COR-L47 (cell line): ENCODE measurements at regions not wholly inside any gene's neighbourhood (a gene's known extent, or its start where the extent isn't known, plus 50 kb on each side); places are given as distances from the start of the nearest gene placed in this dataset.
"Not testable (repeated sequence)": the region's sequence is repeated elsewhere in the genome, so short reads cannot be mapped to it uniquely, and the experiment has no call there.

ENCODE experiments used
- DNase-seq: peaks from one replicate; lab custom pipeline; 2025; lab: John Stamatoyannopoulos, UW

DNA sequence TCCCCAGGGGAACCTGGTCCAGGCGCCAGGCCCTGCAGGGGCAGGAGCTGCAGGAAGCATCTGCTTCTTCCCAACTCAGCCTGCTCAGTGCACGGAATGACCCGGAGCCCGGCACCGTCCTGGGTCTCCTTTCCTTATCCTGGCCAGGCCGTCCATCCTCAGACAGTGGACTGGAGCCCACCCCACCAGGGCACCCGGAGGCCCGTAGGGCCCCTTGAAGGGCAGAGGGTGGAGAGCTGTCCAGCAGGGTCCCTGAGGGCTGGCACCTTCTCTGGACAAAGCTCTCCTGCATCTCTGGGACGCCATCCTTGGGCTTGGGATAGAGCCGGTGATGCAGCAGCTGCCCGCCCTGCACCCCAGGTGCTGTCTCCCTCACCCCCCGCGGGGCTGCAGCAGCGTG, 207.9 kb downstream of the TMEM121 start:
- DNase-seq, result not testable (repeated sequence)

DNA sequence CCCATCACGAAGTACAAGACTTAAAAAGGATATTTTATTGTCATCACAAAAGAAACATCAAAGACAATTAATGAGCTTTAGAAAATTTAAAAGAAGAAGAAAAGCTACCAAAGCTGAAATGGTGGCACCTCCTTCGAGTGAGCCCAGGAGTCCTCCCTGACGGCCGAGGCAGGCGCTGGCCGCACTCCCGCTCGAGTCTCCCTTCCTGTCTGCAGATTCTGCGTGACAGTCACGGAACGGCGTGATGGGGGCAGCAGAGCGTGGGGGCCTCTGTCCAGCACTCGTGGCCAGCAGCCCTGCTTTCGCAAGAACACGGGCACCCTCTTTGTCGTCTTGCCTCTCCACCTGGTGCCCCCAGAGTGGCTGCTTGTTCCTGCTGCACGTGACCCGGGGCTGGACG, 209.9 kb downstream of the TMEM121 start:
- DNase-seq, result not testable (repeated sequence)

DNA sequence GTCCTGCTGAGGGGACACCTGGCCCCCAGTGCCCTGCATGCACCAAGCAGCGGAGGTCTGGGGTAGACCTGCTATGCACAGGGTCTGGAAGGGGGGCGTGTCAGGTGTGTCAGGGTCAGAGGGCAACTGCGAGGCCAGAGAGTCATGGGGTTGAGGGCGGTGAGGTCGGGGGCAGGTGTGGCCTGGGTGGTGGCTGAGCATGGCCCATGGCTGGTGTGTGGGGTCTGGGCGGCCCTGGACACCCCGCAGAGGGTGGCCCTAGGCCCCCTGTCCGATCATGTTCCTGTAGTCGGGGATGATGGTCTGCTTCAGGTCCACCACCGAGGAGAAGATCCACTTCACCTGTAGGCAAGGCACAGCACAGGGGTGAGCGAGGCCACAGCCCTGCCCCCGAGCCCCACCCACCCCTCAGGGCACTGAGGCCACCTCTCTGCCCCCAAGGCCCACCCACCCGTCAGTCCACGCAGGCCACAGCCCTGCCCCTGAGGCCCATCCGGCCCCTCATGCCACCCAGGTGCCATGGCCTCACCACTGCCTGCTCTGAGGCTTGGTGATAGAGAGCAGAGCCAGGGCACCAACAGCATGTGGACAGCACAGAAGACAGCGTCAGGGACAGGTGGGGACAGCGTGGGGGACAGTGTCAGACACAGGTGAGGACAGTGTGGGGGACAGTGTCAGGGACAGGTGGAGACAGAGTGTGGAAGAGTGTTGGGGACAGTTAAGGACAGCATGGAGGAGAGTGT, 211.3 kb downstream of the TMEM121 start:
- DNase-seq, result no peak

DNA sequence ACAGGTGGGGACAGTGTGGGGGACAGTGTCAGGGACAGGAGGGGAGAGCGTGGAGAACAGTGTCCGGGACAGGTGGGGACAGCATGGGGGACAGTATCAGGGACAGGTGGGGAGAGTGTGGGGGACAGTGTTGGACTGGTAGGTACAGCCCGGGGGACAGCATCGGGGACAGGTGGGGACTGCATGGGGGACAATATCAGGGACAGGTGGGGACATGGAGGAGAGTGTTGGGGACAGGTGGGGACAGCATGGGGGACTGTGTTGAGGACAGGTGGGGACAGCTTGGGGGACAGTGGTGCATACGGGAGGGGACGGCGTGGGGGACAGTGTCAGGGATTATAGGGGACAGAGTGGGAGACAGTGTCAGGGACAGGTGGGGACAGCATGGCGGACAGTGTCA, 212.3 kb downstream of the TMEM121 start:
- no peak for DNase-seq

DNA sequence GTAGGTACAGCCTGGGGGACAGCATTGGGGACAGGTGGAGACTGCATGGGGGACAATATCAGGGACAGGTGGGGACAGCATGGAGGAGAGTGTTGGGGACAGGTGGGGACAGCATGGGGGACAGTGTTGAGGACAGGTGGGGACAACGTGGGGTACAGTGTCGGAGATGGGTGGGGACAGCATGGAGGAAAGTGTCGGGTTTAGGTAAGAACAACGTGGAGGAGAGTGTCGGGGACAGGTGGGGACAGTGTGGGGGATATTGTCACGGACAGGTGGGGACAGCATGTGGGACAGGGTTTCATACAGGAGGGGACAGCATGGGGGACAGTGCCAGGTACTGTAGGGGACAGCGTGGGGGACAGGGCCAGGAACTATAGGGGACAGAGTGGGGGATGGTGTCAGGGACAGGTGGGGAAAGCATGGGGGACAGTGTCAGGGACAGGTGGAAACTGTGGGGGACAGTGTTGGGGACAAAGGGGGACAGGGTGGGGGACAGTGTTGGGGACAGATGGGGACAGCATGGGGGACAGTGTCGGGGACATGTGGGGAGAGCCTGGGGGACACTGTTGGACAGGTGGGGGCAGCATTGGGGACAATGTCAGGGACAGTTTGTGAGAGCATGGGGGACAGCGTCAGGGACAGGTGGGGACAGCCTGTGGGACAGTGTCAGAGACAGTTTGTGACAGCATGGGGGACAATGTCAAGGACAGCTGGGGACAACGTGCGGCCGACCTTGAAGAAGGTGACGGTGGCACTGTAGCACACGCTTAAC, 213.1 kb downstream of the TMEM121 start:
- DNase-seq, result no peak

DNA sequence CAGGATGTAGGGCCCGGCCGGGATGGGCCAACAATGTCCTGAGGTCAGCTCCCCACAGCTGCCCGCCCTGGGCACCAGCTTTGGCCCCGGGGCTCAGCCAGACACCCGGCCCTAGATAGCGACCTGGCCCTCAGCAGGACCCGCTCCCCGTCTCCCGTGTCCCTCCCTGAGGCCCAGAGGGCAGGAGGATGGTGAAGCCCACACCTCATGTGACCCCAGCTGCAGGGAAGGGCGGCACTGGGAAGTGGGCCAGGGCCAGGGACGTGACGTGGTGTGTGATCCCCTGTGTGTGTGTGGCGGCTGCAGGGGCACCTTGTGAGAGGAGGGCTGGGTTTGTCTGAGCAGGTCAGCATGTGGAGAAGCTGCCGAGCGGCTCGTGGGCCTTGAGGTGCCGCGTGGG, 213.9 kb downstream of the TMEM121 start:
- DNase-seq, result not testable (repeated sequence)

DNA sequence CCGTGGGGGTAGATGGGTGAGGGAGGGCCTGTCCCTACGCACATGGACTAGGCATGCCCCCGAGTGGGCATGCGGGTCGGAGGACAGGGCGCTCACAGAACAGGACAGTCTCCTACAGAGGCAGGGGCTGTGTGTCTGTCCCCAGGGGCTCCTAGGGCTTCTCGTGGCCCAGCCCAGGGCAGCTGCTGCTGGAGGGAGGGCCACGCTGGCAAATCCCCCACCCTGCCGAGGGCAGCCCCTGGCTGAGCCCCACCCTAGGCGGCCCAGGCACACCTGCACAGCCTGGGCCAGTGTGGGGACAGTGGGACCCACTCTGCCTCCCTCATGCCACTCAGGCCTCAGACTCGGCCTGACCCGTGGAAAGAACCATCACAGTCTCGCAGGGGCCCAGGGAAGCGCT, 214.6 kb downstream of the TMEM121 start:
- not testable (repeated sequence) for DNase-seq

DNA sequence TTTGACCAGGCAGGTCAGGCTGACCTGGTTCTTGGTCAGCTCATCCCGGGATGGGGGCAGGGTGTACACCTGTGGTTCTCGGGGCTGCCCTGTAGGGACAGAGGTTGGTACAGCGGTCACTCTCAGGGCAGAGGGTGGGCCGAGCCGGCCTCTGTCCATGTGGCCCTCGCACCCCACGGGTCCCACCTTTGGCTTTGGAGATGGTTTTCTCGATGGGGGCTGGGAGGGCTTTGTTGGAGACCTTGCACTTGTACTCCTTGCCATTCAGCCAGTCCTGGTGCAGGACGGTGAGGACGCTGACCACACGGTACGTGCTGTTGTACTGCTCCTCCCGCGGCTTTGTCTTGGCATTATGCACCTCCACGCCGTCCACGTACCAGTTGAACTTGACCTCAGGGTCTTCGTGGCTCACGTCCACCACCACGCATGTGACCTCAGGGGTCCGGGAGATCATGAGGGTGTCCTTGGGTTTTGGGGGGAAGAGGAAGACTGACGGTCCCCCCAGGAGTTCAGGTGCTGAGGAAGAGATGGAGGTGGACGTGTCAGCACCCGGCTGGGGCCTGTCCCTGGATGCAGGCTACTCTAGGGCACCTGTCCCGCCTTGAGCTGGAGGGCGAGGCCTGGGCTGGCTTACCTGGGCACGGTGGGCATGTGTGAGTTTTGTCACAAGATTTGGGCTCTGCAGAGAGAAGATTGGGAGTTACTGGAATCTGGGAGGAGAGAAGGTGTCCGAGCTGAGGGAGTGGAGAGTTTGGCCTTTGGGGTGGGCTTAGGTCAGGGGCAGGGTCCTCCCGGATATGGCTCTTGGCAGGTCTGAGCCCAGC, 215.5 kb downstream of the TMEM121 start:
- DNase-seq, result not testable (repeated sequence)

DNA sequence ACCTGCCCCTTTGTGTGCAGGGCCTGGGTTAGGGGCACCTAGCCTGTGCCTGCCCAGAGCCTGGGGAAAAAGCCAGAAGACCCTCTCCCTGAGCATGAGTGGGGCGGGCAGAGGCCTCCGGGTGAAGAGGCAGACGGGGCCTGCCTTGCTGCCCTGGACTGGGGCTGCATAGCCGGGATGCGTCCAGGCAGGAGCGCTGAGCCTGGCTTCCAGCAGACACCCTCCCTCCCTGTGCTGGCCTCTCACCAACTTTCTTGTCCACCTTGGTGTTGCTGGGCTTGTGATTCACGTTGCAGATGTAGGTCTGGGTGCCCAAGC, 216.1 kb downstream of the TMEM121 start:
- no peak for DNase-seq

DNA sequence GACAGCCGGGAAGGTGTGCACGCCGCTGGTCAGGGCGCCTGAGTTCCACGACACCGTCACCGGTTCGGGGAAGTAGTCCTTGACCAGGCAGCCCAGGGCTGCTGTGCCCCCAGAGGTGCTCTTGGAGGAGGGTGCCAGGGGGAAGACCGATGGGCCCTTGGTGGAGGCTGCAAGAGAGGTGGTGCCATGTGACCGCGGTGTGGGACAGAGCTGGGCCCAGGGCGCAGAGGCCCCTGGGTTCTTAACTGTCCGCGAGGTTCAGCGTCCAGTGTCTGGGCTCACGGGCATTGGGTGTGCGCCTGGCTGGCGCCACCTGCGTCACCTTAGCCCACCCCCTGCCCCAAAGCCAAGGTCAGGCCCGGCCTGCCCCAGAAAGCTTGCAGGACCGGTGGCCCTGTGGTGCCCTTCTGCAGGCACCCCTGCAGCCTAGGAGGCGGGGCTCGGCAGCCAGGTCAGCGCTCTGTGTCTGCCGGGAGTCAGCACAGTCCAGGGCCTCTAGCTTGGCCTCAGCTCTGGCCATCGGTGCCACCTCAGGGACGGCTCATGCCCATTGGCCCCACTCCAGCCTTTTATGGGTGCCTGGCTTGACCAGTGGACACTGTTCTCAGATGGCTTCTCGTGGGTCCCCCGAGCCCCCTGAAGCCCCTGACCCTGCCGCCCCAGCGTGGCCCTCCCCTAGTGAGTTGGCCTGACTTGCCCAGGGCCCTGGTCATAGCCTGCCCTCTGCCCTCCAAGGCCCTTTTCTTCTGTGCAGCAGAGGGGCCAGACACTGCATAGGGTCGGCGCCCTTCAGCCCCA, 216.7 kb downstream of the TMEM121 start:
- DNase-seq, result not testable (repeated sequence)

DNA sequence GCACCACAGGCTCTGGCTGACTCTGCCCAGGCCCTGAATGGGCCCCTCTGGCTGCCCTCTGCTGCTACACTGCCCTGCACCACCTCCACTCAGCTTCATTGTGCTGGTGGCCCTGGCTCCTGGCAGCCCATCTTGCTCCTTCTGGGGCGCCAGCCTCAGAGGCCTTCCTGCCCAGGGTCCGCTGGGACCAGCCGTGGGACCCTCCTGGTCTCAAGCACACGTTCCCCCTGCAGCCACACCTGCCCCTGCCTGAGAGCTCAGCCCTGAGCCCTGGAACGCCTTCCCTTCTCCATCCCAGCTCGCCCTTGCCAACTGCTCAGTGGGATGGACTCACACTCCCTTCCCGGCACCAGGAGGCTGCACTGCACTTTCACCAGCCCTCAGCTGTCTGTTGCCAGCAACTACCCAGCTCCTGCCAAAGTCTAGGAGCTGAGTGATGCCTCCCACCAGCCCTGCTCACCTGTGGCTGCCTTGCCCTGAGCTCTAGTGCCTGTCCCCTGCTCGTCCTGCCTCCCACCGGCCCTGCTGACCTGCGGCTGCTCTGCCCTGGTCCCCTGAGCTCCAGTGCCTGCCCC, 217.9 kb downstream of the TMEM121 start:
- DNase-seq, result not testable (repeated sequence)

DNA sequence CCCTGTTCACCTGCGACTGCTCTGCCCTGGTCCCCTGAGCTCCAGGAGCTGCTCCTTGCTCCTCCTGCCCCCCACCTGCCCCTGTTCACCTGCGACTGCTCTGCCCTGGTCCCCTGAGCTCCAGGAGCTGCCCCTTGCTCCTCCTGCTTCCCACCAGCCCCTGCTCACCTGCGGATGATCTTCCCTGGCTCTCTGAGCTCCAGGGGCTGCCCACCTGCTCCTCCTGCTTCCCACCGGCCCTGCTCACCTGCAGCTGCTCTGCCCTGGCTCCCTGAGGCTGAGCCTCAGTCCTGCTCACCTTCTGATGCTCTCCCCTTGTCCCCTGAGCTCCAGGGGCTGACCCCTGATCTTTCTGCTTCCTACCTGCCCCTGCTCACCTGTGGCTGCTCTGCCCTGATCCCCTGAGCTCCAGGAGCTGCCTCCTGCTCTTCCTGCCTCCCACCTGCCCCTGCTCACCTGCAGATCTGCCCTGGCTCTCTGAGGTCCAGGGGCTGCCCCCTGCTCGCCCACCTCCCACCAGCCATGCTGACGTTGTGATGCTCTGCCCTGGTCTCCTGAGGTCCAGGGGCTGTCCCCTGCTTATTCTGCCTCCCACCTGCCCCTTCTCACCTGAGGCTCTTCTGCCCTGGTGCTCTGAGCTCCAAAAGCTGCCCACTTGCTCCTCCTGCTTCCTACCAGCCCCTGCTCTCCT, 219.2 kb downstream of the TMEM121 start:
- DNase-seq, result no peak

DNA sequence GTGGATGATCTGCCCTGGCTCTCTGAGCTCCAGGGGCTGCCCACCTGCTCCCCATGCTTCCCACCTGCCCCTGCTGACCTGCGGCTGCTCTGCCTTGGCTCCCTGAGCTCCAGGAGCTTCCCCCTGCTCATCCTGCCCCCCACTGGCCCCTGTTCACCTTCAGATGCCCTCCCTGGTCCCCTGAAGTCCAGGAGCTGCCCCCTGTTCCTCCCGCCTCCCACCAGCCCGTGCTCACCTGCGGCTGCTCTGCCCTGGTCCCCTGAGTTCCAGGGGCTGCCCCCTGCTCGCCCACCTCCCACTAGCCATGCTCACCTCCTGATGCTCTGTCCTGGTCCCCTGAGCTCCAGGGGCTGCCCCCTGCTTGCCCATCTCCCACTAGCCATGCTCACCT, 219.7 kb downstream of the TMEM121 start:
- DNase-seq, result no peak

DNA sequence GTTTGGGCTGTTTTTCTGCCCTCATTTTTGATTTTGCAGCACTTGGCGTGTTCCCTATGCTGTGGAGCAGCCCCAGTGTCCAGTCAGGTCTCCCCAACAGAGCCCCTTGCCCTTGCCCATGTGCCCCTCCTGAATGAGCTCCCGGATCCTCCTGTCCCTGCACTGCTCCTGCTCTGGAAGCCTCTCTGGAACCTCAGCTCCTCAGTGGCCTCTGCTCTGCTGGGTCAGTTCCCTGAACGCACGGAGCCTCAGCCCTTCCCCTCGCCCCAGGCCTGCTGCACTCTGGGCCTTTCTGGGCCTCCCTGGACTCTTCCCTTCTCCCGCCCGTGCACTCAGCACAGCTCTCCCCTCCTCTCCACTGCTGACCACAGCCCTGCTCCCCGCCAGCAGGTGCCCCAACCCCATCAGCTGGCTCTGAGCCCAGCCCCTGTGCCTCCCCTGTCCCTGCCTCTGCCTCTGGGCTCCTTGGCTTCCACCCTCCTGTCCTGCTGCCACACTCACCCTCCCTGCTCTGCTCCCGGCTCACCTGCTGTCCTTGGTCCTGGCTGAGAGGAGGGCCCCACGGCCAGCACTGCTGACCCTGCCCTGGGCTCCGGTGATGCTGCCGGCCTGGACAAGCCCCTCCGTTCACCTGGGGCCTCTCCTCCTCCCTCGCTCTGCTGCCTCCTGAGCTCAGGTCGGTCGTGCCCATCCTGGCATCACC, 220.6 kb downstream of the TMEM121 start:
- DNase-seq, result not testable (repeated sequence)

DNA sequence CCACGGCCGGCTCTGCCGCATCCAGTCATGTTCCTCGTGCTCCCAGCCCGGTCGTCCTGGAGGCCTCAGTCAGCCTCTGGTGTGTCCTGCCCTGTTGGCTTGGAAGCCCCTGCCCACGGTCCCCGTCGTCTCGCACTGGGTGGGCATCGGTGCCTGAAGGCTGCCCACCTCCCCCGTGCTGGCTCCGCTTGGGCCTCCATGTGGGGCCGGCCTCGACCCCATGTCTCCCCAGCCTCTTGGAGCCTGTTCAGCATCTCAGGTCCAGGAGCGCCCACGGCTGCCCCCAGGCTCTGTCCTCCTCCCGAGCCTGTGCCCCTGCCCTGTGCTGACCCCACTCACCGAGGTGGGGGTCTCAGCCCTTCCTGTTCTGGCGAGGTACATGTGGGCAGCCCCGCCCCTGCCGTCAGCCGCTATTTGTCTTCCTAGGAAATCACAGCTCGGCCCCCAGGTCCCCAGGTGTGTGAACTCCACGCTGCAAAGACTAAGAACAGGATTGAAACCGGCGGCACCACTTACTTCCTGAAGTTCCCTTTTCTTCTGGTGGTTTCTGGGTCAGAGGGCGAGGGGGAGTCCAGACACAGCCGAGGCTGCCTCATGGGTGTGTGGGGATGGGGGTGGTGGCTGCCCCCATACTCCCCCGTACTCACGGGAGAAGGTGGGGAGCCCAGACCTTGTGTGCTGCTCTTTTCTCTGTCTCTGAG, 221.3 kb downstream of the TMEM121 start:
- not testable (repeated sequence) for DNase-seq

DNA sequence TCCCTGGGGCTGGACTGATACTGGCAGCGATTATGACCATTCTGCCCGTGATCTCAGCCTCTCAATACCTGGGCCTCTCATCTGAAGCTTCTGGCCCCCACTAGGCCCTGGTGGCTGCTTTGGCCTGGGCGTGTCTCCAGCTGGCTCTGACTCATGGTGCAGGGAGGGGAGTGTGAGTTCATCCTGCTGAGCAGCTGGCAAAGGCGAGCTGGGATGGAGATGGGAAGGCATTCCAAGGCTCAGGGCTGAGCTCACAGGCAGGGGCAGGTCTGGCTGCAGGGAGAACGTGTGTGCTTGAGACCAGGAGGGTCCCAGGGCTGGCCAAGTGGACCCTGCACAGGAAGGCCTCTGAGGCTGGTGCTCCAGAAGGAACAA, 221.8 kb downstream of the TMEM121 start:
- DNase-seq, result no peak

DNA sequence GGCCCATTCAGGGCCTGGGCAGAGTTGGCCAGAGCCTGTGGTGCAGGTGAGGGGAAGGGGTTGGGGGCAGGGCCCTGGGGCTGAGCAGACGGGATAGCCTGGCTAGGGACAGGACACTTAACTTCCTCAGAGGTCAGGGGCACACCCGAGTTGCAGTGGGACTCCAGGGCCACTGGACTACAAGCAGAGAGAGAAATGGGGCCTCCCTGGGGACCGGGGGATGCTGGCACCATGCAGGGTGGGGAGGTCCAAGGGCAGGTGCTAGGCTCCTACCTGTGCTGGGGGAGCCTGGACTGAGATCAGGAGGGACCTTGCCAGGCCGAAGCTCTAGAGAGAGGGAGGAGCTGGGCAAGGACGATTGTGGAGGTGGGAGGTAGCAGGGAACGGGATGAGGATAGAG, 222.3 kb downstream of the TMEM121 start:
- DNase-seq, result not testable (repeated sequence)

DNA sequence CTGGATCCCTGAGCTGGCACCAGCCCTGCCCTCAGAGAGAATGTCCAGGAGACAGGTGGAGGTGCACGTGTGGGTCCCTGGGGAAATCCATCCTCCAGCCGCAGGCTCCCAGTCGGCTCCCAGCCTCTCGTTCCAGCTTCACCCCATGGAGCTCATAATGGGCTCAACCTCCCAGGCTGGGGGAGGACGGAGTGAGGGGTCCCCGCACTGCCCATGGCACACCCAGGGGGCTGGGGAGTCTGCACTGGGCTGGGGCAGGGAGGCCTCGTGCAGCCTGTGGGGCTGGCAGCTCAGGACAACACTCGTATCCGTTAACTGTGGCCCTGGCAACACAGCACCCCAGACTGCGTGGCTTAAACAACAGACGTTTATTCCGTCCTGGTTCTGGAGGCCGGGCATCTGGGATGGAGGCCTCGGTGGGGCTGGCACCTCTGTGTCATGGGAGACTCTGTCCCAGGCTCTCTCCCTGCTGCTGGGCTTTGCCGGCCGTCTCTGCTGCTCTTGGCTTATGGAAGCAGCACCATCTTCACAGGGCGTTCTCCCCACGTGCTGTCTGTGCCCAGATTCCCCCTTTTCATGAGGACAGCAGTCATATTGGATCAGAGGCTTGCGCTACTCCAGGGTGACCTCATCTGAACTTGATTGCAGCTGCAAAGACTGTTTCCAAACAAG, 223.6 kb downstream of the TMEM121 start:
- not testable (repeated sequence) for DNase-seq

DNA sequence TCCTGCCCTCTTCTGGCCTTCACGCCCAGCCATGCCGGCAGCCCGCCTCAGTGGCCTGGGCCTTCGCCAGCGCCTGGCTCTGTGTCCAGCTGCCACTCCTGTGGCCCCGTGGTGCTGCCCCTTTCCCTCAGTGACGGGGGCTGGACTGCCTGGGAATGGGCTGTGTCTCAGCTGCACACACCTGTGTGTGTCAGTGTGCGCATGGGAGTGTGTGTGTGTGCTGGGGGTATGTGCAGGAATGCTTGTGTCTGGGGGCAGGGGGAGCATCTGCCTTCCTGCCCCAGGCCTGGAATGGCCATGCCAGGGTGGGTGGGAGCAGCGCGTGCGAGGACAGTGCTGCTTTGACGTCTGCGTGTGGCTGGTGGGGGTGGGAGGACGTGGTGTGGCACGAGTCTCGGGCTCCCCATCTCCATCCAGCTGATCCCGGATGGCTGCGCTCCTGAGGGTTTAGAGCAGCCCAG, 224.9 kb downstream of the TMEM121 start:
- not testable (repeated sequence) for DNase-seq
